ENCODE measurements at regions not wholly inside any gene's neighbourhood (a gene's known extent, or its start where the extent isn't known, plus 50 kb on each side); places are given as distances from the start of the nearest gene placed in this dataset.

DNA sequence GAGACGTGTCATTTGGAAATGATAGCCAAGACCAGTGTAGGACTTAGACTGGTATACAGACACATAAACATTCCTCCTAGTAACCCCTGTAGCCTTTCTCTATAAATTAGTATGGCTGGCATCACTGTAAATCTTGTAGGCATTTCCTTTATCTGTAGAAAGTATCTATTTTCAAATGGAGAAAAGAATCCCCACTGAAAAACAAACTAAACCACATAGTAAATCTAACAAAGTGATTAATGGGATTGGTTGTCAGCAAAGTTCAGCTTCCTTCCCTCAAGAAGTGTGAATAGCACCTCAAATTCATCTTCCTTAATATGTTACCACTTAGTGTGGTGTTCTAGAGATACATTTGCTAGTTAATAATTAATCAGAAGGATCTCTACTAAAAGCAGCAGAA, 119.4 kb upstream of the NBEA start:
- no peaks in the 10 kb centered on the region for H3K79me2 ChIP-seq (ENCODE audit: insufficient read depth, low read length)
- H3K9me2 ChIP-seq (ENCODE audit: insufficient read depth) = no peaks in the 10 kb centered on the region; the same call in 1 of the 2 replicates
- intact Hi-C loops (cut with micrococcal nuclease) = no loop called here
- no peak overlapping the region for H3K4me2 ChIP-seq (ENCODE audit: low read length)
- no peak overlapping the region for H3K27ac ChIP-seq (ENCODE audit: low read depth, low read length)
- H4K20me1 ChIP-seq (ENCODE audit: insufficient read depth) = no peaks in the 10 kb centered on the region
- RAD21 ChIA-PET (ENCODE audit: low non-redundant PET in 1 of 2, low total read pairs in 2 of 2, uncharacterized antibody in 2 of 2, unreplicated experiment in 2 of 2) = no interaction called here
- CTCF ChIA-PET = no interaction called here
- H2AFZ ChIP-seq (ENCODE audit: low read depth, low read length, poor library complexity, severe bottlenecking) = no peak overlapping the region
- ATAC-seq (no peak), DNase-seq (ENCODE audit: low read depth, low spot score) (no peak)
- no peak overlapping the region for H3K4me3 ChIP-seq (replicated peaks in 1 of 2; ENCODE audit: low read depth in 1 of 2, low read length in 2 of 2)
- POLR2A ChIA-PET = no interaction called here
- H3K9me3 ChIP-seq (ENCODE audit: control insufficient read depth in 1 of 2, insufficient read depth in 1 of 2, low read depth in 1 of 2, low read length in 2 of 2) = no peaks in the 10 kb centered on the region
- H3K4me1 ChIP-seq (ENCODE audit: control insufficient read depth in 1 of 2, insufficient read depth in 2 of 2, low read length in 2 of 2) = no peaks in the 10 kb centered on the region
- no peak overlapping the region for H3K9ac ChIP-seq (ENCODE audit: low read length)
- TF ChIP-seq EZH2 (IDR thresholded peaks at IDR 0.05) = no peak
- TF ChIP-seq, protein P1, sequence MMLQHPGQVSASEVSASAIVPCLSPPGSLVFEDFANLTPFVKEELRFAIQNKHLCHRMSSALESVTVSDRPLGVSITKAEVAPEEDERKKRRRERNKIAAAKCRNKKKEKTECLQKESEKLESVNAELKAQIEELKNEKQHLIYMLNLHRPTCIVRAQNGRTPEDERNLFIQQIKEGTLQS (IDR thresholded peaks at IDR 0.05) = no peak
- H3K27me3 ChIP-seq (ENCODE audit: insufficient read depth, low read length) = no peaks in the 10 kb centered on the region
- no peaks in the 10 kb centered on the region for H3K36me3 ChIP-seq (ENCODE audit: control insufficient read depth in 1 of 2, insufficient read depth in 2 of 2, low read length in 2 of 2)
- no TSS peak for BruUV-seq (replicated peaks)

DNA sequence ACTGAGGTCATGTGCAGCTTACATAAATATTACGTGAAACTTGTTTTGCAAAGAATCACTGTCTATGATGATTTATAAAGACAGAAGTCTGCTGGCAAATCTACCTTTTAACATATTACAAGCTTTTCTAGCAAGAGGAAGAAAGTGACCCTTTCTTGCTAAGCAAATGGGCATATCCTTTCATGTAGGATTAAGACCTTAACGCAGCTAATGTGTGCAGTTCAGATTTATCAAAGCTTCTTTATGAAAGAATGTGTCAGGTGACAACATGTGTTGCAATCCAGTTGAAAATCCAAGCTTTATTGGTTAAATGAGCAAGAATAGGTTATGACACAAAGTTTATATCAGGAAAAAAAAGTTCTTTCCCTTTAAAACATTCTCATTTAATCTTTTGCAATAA, 115.6 kb upstream of the NBEA start:
- RAD21 ChIA-PET (ENCODE audit: low non-redundant PET in 1 of 2, low total read pairs in 2 of 2, uncharacterized antibody in 2 of 2, unreplicated experiment in 2 of 2) = no interaction called here
- POLR2A ChIA-PET = no interaction called here
- ATAC-seq = no peak
- CTCF ChIA-PET = no interaction called here
- intact Hi-C loops (cut with micrococcal nuclease) = no loop called here
- Histone ChIP-seq H3K9ac (ENCODE audit: low read length) (no peak overlapping the region), H3K36me3 (ENCODE audit: control insufficient read depth in 1 of 2, insufficient read depth in 2 of 2, low read length in 2 of 2) (no peaks in the 10 kb centered on the region), H2AFZ (ENCODE audit: low read depth, low read length, poor library complexity, severe bottlenecking) (no peak overlapping the region), H3K4me1 (ENCODE audit: control insufficient read depth in 1 of 2, insufficient read depth in 2 of 2, low read length in 2 of 2) (no peaks in the 10 kb centered on the region), H3K27ac (ENCODE audit: low read depth, low read length) (no peak overlapping the region), H3K9me3 (ENCODE audit: control insufficient read depth in 1 of 2, insufficient read depth in 1 of 2, low read depth in 1 of 2, low read length in 2 of 2) (no peaks in the 10 kb centered on the region), H3K9me2 (ENCODE audit: insufficient read depth) (no peaks in the 10 kb centered on the region; the same call in 1 of the 2 replicates), H4K20me1 (ENCODE audit: insufficient read depth) (no peaks in the 10 kb centered on the region), H3K4me2 (ENCODE audit: low read length) (no peak overlapping the region), H3K4me3 (replicated peaks in 1 of 2; ENCODE audit: low read depth in 1 of 2, low read length in 2 of 2) (no peak overlapping the region), H3K79me2 (ENCODE audit: insufficient read depth, low read length) (no peaks in the 10 kb centered on the region), H3K27me3 (ENCODE audit: insufficient read depth, low read length) (no peaks in the 10 kb centered on the region)
- no TSS peak for BruUV-seq (replicated peaks)
- no peak for DNase-seq (ENCODE audit: low read depth, low spot score)
- TF ChIP-seq EGR1 (IDR thresholded peaks at IDR 0.05; ENCODE audit: low read depth) (no peak), POLR2A (IDR thresholded peaks at IDR 0.05; ENCODE audit: borderline replicate concordance, extremely low read depth, insufficient read depth, insufficient read length) (no peak), SP1 (IDR thresholded peaks at IDR 0.05; ENCODE audit: low read depth) (no peak), YY1 (IDR thresholded peaks at IDR 0.05; ENCODE audit: extremely low read depth, insufficient replicate concordance, low read depth, low read length) (no peak), SRF (IDR thresholded peaks at IDR 0.05; ENCODE audit: low read depth) (no peak), FOSL1 (IDR thresholded peaks at IDR 0.05; ENCODE audit: low read depth) (no peak), TCF7L2 (IDR thresholded peaks at IDR 0.05; ENCODE audit: borderline replicate concordance, extremely low read depth, insufficient read depth, insufficient read length) (no peak), CEBPB (IDR thresholded peaks at IDR 0.05; ENCODE audit: low read depth) (no peak)
- TF ChIP-seq, protein P2, sequence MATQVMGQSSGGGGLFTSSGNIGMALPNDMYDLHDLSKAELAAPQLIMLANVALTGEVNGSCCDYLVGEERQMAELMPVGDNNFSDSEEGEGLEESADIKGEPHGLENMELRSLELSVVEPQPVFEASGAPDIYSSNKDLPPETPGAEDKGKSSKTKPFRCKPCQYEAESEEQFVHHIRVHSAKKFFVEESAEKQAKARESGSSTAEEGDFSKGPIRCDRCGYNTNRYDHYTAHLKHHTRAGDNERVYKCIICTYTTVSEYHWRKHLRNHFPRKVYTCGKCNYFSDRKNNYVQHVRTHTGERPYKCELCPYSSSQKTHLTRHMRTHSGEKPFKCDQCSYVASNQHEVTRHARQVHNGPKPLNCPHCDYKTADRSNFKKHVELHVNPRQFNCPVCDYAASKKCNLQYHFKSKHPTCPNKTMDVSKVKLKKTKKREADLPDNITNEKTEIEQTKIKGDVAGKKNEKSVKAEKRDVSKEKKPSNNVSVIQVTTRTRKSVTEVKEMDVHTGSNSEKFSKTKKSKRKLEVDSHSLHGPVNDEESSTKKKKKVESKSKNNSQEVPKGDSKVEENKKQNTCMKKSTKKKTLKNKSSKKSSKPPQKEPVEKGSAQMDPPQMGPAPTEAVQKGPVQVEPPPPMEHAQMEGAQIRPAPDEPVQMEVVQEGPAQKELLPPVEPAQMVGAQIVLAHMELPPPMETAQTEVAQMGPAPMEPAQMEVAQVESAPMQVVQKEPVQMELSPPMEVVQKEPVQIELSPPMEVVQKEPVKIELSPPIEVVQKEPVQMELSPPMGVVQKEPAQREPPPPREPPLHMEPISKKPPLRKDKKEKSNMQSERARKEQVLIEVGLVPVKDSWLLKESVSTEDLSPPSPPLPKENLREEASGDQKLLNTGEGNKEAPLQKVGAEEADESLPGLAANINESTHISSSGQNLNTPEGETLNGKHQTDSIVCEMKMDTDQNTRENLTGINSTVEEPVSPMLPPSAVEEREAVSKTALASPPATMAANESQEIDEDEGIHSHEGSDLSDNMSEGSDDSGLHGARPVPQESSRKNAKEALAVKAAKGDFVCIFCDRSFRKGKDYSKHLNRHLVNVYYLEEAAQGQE (IDR thresholded peaks at IDR 0.05; ENCODE audit: low read depth) = no peak
- TF ChIP-seq, protein P3, sequence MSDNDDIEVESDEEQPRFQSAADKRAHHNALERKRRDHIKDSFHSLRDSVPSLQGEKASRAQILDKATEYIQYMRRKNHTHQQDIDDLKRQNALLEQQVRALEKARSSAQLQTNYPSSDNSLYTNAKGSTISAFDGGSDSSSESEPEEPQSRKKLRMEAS (IDR thresholded peaks at IDR 0.05) = no peak
- TF ChIP-seq, protein P4, sequence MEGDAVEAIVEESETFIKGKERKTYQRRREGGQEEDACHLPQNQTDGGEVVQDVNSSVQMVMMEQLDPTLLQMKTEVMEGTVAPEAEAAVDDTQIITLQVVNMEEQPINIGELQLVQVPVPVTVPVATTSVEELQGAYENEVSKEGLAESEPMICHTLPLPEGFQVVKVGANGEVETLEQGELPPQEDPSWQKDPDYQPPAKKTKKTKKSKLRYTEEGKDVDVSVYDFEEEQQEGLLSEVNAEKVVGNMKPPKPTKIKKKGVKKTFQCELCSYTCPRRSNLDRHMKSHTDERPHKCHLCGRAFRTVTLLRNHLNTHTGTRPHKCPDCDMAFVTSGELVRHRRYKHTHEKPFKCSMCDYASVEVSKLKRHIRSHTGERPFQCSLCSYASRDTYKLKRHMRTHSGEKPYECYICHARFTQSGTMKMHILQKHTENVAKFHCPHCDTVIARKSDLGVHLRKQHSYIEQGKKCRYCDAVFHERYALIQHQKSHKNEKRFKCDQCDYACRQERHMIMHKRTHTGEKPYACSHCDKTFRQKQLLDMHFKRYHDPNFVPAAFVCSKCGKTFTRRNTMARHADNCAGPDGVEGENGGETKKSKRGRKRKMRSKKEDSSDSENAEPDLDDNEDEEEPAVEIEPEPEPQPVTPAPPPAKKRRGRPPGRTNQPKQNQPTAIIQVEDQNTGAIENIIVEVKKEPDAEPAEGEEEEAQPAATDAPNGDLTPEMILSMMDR (IDR thresholded peaks at IDR 0.05 in 2 of 3, conservative IDR thresholded peaks at IDR 0.05 in 1 of 3; ENCODE audit: borderline replicate concordance in 1 of 3, insufficient read depth in 1 of 3, low read depth in 2 of 3, low read length in 2 of 3) = no peak
- TF ChIP-seq, protein P1 (IDR thresholded peaks at IDR 0.05) = no peak
